ENCODE measurements at regions not wholly inside any gene's neighbourhood (a gene's known extent, or its start where the extent isn't known, plus 50 kb on each side); places are given as distances from the start of the nearest gene placed in this dataset.

DNA sequence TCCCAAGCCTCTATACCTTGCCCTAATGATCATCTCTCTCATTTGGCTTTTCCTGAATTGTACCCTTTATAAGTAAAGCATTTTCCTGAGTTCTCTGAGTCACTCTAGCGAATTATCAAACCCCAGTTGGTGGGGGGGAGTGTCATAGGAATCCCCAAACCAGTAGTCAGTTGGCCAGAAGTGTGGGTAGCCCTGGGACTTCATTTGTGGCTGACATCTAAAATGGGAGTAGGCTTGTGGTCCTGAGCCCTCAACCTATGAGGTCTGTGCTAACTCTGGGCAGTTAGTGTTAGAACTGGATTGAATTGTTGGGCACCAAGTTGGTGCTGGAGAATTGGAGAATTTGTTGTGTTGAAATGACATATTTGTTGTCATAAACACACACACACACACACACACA is 91.3 kb downstream of the BBS10 start:
- DNase-seq, result no peak

DNA sequence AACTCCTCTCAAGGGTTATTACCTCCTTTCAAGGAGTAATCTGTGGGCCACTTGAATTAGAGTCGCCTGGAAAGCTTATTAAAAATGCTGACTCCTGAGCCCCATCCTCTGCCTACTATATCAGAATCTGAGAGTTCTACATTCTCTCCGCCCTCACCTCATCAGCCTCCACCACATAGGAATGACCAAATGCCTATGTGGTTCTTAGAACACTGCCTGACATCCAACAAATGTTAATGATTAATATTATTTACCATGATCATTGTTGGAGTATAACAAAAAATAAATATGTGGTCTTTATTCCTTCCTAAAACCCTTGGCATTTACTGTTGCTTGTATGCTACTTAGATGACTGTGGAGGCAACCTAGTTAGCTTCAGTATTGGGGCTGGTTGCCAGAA is 91.9 kb downstream of the BBS10 start:
- DNase-seq, result no peak

DNA sequence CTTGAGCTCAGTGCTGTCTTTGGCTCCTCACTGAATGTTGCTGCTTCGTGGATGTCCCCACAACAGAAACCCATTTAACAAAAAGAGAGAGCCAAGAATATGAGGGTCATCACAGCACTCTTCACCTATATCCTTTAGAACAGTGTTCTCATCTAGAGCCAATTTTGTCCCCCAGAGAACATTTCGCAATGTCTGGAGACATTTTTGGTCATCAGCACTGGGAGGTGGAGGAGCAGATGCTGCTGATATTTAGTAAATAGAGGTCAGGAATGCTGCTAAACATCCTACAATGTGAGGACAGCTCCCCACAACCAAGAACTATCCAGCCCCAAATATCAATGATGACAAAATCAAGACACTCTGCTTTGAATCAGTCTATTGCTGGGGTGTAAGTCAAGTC is 92.5 kb downstream of the BBS10 start:
- no peak for DNase-seq

DNA sequence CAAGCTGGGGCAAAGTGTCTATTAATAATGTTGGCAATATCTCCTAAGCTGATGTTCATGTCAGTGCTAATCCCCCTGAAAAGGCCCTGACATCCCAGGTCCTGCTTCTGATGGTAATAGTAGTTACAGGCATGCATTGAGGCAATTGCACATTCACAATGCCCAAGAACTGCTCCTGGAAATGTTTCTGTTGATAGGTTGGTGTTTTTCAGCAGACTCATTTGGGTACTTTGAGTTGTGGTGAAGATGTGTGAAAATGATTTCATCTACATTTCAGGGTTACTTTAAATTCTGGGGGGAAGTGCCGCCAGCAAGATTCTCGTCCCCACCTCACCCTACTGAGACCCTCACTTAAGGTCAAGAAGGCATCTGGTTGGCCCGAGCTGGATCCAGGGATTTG is 92.9 kb downstream of the BBS10 start:
- DNase-seq, result no peak

DNA sequence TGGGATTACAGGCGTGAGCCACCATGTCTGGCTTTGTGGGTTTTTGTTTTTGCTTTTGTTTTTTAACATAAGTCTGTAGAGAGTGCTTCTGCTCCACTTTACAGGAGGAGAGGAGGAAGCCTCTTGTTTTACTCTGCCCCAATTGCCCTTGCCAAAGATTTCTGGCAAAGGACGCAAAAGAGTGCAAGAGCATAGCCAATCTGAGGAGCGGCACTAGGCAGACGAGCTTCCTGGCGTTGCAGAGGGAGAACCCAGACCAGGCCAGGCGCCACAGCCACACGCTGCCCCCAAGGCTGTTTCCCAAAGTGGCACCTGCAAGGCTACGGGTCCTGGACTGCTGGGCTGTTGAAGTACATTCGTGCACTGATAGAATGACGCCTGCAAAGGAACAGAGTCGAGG is 96.2 kb downstream of the BBS10 start:
- DNase-seq, result no peak

DNA sequence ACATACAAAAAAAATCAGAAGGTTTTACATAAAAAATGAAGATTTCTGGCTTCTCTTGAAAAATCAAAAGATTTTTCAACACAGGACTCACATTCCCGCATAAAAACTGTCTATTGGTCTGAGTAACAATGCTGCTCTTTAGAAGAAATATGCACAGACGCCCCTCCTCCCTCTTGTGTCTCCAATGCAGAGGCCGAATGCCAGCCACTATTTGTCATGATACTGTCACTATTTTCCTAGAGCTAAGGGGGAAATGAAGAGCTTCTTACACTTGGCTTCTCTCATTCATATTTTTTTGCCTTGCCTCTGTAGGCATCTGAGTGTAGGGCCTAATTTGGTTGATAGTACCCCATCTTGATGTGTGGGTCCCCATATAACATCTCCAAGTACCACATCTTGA is 98.0 kb downstream of the BBS10 start:
- DNase-seq, result no peak

DNA sequence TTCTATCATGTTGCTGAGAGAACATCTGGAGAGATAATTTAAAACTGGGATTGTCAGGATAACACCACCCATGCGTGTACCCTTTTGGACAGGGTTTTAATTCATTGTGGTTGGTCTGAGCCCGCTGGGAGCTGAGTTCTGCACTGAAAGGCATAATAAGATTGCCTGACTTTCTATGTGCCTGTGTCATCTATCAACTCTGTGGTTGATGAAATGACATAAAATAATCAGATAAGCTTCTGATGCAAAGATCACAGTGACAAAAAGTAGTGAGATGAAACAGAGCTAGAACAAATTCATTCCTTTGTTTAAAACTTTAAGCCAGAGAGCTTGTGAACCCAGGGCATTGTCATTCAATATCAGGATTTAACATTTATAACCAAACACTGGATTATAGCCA is 98.7 kb downstream of the BBS10 start:
- DNase-seq, result peak; percentile 46

DNA sequence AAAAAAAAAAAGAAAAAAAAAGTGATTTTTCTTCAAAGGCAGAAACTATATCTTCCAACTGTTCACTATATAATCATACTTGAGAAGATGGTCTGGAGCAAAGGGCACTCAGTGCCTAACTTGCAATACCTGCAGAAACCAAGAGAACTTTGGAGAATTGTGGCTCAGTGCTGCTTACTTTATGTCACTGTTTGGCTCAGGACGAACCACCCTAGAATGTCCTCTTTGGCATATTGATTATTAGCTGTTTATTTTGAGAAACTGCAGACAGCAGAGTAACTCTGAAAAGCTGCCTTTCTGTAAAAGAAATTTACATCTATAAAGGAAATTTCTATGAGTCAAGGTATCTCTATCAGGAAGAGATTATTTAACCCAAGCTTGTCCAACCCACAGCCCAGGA is 100.2 kb downstream of the BBS10 start:
- DNase-seq, result no peak

DNA sequence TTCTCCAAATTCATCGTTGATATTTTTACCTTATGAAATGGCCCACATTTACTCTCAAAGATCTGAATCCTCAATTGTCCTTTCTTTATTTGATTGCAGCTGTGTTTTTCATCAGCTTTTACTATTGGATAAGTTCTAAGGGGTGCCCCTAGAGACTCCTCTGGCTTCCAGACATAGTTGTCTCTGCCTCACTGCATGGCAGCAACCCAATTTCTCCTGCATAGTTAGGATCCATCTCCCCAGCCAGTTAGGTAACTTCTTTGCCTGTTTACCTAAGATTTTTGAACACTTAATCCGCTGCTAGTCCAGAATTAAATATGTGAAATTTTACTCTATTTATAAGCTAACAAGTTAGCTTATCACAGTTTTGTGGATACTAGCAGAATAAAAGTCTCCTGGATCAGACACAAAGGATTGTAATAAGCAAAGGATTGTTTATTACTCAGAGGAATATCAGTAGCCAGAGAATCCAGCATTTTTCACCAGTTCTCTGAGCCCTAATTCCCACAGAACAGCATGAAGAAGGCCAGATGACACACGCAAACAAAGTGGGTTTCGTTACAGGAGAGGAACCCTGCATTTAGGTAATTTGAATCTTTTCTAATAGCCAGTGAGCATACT is 101.1 kb downstream of the BBS10 start:
- no peak for DNase-seq

DNA sequence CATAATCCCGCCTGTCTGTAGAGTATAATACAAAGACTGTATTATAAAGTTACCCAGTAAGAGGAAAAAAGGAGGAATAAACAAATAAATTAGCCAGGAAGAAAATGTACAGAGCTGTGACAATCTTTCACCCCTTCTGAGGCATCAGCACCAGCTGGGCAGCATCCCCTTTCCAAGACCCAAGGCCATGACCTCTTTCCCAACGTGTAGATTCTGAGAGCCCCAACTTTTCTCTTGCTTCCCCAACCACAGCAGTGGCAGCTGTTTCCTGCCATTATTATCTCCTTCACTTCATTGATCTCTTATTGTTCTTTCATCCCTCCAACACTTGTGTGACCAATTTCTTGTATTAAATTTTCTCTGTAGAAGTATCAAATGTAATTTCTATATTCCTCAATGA is 101.6 kb downstream of the BBS10 start:
- DNase-seq, result no peak

DNA sequence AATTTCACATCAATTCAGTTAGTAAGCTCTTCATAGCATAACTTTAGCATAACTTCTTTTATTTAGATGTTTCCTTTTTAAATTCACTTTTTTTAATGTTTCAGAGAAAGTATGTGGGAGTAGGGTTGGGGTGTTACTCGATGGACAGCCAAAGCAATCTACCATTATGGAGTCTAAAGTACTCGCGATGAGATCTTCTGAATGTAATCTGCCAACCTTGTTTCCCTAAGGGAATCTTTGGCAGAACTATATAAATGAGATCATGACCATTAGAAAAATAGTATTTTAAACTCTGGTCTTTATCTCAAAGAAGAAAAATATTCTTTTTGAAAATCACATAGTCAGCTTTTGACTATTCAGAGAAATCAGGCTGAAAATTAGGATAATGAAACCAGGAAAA is 103.9 kb downstream of the BBS10 start:
- no peak for DNase-seq

DNA sequence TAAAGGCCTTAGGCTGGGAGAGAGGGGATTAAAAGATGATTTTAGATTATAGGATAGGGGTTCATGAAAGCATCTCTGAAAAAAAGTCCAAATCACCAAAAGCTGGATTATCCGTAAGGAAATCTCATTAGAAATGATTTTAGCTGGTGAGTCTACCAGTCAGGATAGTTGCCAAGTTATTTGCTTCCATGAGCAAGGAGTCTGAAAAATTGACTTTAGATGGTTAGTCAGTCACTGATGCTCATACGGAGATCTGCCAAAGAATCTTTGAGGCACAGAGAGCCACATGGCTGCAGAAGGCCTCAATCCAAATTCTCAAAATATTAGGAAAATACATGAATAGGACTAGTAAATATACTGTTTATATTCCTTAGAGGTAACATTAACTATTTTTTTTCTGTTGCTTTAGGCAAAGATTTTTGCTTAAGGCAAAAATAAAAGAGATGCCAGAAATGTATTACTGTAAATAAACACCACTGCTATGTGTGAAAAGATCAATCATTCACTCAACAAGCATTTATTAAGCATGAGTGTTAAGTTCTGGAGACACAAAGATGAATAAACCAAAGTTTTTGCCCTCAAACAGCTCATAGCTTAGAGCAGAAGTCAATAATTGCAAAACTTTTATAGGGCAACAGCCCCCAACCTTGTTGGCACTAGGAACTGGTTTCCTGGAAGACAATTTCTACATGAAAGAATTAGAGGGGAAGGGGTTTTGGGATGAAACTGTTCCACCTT is 105.2 kb downstream of the BBS10 start:
- DNase-seq, result no peak

DNA sequence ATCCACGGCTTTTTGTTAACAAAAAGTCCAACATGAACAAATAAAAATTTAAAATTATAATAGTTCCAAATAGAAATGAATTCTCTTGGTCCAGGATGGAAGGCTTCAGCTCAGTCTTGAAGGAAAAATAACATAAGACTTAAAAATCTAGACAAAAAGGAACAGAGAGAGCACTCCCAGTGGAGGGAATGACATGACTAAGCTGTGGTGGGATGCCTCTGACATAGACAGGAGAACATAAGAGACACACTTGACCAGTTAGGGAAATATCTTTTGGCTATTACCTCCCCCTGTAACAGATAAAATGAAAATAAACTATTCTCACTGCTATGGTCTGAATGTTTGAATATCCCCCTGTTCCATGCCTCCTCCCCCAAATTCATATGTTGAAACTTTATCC is 106.8 kb downstream of the BBS10 start:
- DNase-seq, result no peak

DNA sequence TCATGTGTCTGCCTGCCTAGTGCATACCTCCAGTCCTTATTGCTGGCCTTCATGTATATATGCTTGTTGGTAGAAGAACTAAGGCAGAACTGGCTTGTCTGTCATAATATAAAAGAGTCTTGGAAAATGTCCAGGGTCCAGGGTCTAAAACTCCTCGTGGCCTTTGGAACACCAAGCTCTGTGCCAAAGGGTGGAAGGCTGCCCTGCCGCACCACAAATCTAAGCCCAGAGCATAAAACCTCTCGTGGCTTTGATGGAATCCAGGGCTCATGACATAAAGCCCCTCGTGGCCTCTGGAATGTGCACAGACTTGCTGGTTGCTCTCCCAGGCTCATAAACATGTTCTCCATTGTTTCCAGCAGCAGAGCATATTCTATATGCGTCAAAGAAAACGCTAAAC is 107.9 kb downstream of the BBS10 start:
- no peak for DNase-seq

DNA sequence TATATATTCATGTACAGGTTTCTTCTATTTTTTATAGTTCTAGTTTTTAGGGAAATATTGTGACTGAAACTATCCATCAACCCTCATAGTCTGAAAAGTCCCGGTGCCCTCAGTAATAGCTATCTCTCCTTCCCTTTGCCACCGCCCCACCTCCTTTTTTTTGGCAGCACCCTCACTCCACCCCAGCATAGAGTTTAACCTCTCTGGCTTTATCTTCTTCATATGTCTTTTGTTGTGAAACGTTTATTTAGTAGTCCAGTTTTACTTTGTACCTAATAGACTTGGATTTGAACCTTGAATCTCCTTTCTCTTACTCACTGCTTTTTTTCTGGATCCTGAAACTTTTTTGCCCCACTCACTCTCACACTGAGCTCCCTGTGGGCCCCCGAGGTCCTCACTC is 109.5 kb downstream of the BBS10 start:
- DNase-seq, result no peak

DNA sequence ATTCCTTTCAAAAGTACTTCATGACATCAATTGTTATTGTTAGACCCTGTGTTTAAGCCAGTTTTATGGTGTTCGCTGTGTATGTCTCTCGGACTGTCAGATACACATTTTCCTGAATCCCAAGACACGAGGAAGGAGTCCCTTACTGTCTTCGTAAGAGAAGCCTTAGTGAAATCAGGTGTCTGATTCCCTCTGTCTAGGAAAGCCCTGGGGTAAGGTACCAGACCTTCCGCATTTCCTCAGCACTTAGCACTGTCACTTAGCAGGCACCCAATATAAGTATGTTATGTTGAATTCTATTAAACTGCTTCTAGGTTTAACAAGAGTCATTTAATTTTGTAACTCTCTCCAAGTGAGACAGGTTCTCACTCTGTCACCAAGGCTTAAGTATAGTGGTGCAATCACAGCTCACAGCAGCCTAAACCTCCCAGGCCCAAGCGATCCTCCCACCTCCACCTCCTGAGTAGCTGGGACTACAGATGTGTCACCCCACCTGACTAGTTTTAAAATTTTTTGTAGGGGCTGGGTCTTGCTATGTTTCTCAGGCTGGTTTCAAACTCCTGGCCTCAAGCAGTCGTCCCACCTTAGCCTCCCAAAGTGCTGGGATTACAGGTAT is 111.0 kb downstream of the BBS10 start:
- DNase-seq, result no peak

DNA sequence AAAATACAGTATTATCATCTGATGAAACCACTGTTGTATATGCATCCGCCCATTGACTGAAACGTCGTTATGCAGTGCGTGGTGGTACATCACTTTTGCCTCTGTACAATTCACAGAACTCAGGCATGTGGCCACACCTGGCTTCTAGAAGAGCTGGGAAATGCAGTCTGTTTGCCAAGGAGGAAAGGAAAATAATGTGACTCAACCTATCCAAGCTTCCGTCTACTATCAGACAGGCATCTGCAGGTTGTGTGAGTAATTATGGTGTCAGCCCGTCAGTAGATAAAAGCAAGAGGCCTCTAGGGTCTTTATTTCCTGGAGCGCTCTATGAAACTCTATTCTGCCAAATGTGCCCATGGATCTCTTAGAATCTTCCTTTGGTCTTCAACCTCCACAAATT is 111.6 kb downstream of the BBS10 start:
- no peak for DNase-seq

DNA sequence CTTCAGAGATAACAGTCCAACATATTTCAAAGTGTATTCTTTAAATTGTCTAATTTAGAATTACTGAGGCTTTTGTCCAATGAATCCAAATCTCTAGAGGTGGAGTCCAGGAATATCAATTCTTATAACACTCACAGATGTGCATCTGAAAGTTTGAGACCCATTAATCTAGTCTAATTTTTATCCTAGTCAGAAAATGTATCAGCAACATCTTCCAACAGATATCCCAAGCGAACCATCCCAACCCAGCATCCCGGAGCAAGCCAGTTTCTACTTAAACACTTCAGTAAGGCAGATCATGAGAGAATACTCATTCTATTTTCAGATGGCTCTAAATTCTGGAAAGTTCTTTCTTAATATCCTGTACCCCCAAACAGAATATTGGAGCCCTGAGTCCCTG is 113.5 kb downstream of the BBS10 start:
- DNase-seq, result no peak

DNA sequence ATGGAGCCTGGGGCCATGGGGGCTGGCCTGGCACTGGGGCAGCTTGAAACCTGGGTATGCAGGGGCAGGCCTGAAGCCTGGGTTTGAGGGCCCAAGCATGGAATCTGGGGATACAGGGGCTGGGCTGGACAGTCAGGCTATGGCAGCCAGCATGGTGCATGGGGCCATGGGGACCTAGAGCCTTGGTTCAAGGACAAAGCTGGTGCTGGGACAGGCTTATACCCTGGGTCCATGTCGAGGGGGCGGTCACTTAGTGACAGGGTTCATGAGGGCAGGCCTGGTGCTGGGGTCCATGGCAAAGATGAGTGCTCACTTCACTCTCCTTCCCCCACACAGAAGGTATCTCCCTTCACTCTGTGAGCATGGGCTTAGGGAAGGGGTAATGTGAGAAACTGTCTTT is 116.2 kb downstream of the BBS10 start:
- DNase-seq, result no peak

DNA sequence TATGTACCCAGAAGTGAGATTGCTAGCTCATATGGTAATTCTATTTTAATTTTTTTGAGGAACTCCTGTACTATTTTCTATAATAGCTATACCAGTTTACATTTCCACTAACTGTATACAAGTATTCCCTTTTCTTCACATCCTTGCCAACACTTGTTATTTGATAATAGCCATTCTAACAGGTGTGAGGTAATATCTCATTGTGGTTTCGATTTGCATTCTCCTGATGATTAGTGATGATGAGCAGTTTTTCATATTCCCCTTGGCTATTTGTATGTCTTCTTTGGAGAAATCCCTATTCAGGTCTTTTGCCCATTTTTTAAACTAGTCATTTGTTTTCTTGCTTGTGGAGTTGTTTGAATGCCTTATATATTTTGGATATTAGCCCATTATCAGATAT is 121.3 kb downstream of the BBS10 start:
- DNase-seq, result no peak

DNA sequence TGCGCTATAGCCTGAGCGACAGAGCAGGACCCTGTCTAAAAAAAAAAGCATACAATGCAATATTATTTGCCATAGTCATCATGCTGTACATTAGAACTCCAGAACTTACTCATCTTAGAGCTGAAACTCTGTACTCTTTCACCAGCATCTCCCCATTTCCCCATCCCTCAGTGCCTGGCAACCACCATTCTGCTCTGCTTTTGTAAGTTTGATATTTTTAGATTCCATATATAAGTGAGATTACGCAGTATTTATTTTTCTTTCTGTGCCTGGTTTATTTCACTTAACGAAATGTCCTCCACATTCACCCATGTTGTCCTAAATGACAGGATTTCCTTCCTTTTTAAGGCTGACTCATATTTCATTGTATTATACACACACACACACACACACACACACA is 121.8 kb downstream of the BBS10 start:
- no peak for DNase-seq

DNA sequence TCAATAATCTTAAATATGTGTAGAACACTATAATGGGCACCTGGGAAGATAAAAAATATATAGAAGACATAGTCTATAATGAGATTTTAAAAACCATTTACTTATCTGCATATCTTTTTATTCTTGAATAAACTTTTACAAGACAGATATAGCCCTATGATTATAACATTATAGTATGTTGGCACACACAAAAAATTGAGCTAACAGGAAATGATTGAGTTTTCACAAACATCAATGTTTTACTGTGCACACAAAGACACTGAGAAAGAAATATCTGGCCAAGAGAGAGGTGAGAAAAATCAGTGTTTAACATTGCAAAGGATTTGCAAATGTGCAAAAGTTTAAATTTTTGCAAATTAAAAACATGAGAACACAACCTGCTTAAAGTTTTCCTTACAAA is 124.3 kb downstream of the BBS10 start:
- no peak for DNase-seq

DNA sequence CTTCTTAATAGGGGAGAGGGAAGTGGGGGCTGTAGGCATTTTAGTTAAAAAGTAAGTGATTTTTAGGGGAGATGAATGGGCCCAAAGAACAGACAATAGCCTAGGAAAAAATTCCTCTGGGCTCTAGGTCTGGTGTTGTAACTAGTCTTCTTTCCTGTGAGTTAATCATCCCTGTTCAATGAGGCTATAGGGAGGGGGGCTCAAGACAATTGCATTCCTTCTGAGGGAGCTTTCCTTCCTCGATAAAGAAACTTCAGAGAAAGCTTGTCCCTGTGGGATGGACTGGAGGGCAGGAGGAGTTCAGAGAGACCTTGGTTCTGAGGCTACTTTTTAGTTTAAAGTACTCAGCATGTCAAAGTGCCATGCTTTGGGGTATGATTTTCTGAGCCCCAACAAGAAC is 127.2 kb downstream of the BBS10 start:
- no peak for DNase-seq

DNA sequence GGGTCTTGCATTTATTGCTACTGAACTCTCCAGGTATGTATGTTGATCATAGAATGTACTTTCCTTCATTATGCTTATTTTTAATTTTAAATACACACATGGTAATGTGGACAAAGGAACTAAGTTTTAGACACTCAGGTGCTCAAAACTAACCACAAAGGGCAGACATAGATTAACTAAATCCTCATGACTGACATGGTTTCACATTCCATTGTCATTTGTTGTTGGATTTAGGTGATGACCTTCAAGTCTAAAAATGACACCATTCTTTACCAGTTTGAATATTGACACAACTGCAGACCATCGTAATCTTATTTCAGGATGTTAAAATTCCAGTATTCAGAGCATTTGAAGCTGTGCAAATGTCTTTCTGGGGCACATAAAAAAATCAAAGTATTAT is 128.4 kb downstream of the BBS10 start:
- no peak for DNase-seq

Data from hematopoietic multipotent progenitor cell treated with erythropoietin and hydrocortisone succinate and interleukin-3 and kit ligand, for 4 days (in vitro differentiated cells).